Fibroblast of skin of left biceps (primary cell): ENCODE measurements at regions not wholly inside any gene's neighbourhood (a gene's known extent, or its start where the extent isn't known, plus 50 kb on each side); places are given as distances from the start of the nearest gene placed in this dataset.
"Not testable (repeated sequence)": the region's sequence is repeated elsewhere in the genome, so short reads cannot be mapped to it uniquely, and the experiment has no call there.

Source experiments
- DNase-seq, 2 experiments: peaks; one replicate each; pipeline ENCODE4 v3.0.0-alpha.2; 2013; ENCODE audit warnings: low read depth in 2 of 2

- no peak for DNase-seq
Measured at GRCh38 chr6:68069921-68070710, 565.0 kb upstream of the ADGRB3 start.

DNA sequence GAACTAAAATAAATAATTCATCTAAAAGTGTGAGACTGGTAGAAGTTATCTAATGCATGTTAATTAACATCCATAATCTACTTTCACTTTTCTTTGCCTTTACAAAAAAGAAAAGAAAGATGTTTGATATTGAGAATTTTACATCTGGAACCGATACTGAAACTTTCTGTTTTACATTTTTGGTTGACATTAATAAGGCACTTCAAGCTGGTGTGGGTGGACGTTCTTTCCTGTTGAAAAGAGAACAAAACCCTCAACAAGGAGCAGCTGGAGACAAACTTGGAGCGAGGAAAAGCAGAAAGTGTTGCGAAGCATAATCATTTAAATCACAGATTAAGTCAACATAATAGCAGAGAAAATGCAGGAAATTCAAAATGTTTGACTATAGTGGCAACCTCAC, 575.2 kb upstream of the ADGRB3 start:
- no peak for DNase-seq

- DNase-seq, result no peak
Measured at GRCh38 chr6:68059261-68059660, 575.8 kb upstream of the ADGRB3 start.

GRCh38 chr6:68056596-68056995, 578.5 kb upstream of the ADGRB3 start:
- not testable (repeated sequence) for DNase-seq

DNA sequence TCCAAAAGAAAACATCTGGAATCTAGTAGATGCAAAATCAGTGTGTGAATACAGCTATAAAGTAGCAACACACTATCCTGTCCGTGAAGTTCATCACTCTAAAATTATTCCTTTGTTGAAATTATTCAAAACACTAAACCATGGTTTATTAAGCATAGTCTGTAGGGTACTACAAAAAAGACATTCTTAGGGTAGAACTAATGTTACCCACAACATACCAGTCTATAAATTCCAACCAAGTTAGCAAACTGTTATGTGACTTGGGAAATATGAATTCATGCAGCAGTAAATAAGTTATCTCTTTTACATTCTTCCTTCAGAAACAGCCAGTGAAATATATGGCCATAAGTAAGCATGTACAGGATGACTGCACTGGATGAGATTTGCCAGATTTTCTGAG, 580.3 kb upstream of the ADGRB3 start:
- DNase-seq, result peak; percentile 17 to 24

DNA sequence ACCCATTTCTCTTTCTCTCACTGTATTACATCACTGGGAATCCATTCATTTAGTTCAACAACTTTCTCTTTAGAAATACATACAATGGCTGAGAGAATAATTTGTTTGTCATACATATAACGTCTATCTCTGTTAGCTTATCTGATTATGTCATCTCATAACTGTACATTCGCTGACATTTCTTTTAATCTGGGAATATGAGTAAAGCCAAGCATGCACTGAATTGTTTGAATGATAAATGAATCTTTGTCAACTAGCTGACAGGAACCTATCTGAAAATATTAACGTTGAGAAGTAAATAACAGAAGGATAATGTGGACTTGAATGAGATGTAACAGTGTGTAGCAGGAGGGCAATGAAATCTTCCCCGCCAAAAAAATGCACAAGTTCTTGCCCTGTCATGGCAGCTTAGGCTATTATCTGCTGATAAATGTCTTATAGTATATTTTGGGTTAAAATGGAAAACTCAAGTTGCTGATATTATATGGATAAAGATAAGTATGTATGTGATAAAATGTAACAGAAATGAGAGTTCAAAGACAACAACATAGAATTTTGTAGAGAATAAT, 581.2 kb upstream of the ADGRB3 start:
- DNase-seq, result no peak

GRCh38 chr6:68052234-68052633, 582.8 kb upstream of the ADGRB3 start:
- no peak for DNase-seq

- no peak for DNase-seq
Measured at GRCh38 chr6:68049562-68049961, 585.5 kb upstream of the ADGRB3 start.

GRCh38 chr6:68046756-68047155, 588.3 kb upstream of the ADGRB3 start:
- no peak for DNase-seq

DNA sequence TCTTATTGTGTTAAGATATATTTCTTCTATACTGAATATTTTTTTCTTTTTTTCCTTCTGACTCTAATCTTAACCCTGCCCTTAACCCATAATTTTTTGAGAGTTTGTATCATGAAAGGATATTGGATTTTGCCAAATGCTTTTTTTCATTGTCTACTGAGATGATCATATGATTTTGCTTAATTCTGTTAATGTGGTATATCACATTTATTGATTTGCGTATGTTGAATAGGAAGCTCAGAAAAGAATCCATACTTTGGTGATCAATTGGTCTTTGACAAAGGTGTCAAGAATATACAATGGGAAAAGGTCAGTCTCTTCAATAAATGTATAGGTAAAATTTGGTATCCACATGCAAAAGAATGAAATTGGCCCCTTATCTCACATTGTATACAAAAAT, 588.8 kb upstream of the ADGRB3 start:
- no peak for DNase-seq

DNA sequence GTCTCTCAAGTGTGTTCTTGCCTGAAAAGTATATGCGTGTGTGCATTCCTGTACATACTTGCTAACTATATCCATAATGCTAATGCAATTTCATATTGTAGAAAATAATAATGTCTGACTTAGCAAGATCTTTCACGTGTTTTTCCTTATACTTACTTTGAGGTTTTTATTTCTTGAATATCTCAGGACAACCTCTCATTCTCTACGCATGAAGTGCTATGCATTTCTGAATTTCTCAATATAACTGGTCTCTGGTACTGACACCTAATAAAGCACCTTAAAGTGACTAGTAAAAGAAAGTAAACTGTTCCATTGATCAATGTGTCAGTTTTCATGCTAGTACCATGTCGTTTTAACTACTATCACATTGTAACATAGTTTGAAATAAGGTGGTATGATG, 589.9 kb upstream of the ADGRB3 start:
- no peak for DNase-seq

- DNase-seq, result no peak
Measured at GRCh38 chr6:68044264-68044663, 590.8 kb upstream of the ADGRB3 start.

- DNase-seq, result no peak
Measured at GRCh38 chr6:68043122-68043398, 592.0 kb upstream of the ADGRB3 start.

GRCh38 chr6:68042339-68043121, 592.6 kb upstream of the ADGRB3 start:
- no peak for DNase-seq

GRCh38 chr6:68040780-68041179, 594.3 kb upstream of the ADGRB3 start:
- DNase-seq, result no peak

DNA sequence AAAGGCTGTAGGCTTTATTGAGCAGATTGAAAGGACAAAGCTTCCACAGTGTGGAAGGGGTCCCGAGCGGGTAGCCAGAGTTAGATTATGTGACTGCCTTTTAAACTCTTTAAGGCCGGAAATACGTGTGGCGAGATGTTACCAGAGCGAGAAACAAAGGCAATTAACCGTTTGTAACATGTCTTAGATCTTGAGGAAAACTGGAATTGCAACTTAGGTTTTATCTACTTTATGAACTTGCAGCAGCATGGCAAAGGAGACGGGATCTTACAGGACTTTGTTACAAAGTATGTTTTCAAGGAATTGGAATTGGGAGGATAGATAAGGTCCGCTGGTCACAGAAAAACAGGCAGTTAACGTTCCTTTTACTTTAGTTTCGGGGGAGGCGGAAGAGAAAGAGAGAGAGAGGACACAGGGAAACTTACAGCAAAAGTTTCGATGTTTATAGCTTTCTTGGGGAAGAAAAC, 594.7 kb upstream of the ADGRB3 start:
- DNase-seq, result no peak

- no peak for DNase-seq
Measured at GRCh38 chr6:68039641-68040311, 595.3 kb upstream of the ADGRB3 start.

DNA sequence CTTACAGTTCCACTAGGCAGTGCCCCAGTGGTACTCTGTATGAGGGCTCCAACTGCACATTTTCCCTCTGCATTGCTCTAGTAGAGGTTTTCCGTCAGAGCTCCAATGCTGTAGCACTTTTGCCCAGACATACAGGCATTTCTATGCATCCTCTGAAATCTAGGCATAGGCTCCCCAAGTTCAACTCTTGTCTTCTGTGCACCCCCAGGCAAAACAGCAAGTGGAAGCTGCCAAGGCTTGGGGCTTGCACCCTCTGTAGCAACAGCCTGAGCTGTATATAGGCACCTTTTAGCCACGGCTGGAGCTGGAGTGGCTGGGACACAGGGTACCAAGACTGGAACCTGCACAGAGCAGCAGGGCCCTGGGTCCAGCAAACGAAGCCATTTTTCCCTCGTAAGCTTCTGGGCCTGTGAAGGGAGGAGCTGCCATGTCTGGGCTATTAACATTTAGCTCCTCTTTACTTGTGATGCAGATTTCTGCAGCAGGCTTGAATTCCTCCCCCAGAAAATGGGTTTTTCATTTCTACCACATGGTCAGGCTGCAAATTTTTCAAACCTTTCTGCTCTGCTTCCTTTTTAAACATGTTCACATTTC, 596.2 kb upstream of the ADGRB3 start:
- no peak for DNase-seq

GRCh38 chr6:68032217-68032616, 602.9 kb upstream of the ADGRB3 start:
- DNase-seq, result no peak

GRCh38 chr6:68031054-68031453, 604.0 kb upstream of the ADGRB3 start:
- DNase-seq, result no peak

DNA sequence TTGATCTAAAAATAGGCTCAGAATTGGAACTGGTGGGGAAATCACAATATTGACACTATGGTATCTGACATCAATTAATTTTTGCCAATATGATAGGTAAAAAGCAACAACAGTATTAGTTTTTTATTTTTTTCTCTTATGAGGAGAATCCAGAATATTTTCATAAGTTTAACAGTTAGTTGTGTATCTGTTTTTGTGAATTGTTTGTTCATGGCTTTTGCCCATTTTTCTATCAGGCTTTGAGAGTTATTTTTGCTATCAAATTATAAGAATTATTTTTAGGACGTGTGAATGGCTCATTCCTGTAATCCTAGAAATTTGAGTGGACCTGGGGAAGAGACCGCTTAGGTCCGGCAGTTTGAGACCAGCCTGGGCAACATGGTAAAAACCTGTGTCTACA, 608.6 kb upstream of the ADGRB3 start:
- no peak for DNase-seq

DNA sequence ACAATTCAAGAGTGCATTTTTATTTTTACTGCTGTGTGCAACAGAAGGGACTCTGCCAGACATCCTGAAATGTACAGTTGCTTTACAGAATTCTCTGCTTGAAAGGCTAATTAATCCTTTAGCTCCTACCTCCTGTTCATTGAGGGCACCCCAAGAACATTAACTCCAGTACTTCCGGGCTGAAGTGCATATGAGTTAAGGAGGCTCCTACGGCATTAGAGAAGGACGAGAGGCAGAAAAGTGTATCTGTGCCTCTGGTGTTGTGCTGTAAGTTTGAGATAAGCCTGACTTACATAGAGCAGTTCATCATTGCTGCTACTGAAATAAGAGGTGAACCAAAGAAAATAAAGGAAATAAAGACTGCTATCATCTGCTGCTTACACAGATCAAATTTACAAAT, 609.3 kb upstream of the ADGRB3 start:
- DNase-seq, result no peak
